ENCODE measurements at regions not wholly inside any gene's neighbourhood (a gene's known extent, or its start where the extent isn't known, plus 50 kb on each side); places are given as distances from the start of the nearest gene placed in this dataset.

GRCh38 chr2:163252199-163252598, 413.6 kb upstream of the KCNH7 start:
- TF ChIP-seq, protein P1, sequence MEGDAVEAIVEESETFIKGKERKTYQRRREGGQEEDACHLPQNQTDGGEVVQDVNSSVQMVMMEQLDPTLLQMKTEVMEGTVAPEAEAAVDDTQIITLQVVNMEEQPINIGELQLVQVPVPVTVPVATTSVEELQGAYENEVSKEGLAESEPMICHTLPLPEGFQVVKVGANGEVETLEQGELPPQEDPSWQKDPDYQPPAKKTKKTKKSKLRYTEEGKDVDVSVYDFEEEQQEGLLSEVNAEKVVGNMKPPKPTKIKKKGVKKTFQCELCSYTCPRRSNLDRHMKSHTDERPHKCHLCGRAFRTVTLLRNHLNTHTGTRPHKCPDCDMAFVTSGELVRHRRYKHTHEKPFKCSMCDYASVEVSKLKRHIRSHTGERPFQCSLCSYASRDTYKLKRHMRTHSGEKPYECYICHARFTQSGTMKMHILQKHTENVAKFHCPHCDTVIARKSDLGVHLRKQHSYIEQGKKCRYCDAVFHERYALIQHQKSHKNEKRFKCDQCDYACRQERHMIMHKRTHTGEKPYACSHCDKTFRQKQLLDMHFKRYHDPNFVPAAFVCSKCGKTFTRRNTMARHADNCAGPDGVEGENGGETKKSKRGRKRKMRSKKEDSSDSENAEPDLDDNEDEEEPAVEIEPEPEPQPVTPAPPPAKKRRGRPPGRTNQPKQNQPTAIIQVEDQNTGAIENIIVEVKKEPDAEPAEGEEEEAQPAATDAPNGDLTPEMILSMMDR (IDR thresholded peaks at IDR 0.05) = no peak
- no peak for TF ChIP-seq RORB (CRISPR knock-in tag; IDR thresholded peaks at IDR 0.05)
- no peak for TF ChIP-seq TP53 (CRISPR knock-in tag; IDR thresholded peaks at IDR 0.05)
- TF ChIP-seq ATF6 (CRISPR knock-in tag; IDR thresholded peaks at IDR 0.05) = no peak
- no peak for TF ChIP-seq ATF1 (CRISPR knock-in tag; IDR thresholded peaks at IDR 0.05)
- no peak for TF ChIP-seq CREB1 (CRISPR knock-in tag; IDR thresholded peaks at IDR 0.05)
- TF ChIP-seq, protein P2, sequence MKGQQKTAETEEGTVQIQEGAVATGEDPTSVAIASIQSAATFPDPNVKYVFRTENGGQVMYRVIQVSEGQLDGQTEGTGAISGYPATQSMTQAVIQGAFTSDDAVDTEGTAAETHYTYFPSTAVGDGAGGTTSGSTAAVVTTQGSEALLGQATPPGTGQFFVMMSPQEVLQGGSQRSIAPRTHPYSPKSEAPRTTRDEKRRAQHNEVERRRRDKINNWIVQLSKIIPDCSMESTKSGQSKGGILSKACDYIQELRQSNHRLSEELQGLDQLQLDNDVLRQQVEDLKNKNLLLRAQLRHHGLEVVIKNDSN (CRISPR knock-in tag; IDR thresholded peaks at IDR 0.05) = no peak
- no peak for TF ChIP-seq ZNF121 (CRISPR knock-in tag; IDR thresholded peaks at IDR 0.05)
- TF ChIP-seq, protein P3, sequence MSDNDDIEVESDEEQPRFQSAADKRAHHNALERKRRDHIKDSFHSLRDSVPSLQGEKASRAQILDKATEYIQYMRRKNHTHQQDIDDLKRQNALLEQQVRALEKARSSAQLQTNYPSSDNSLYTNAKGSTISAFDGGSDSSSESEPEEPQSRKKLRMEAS (CRISPR knock-in tag; IDR thresholded peaks at IDR 0.05) = no peak
- TF ChIP-seq TCF7 (CRISPR knock-in tag; IDR thresholded peaks at IDR 0.05; ENCODE audit: low read depth) = no peak

All from WTC11 (cell line).